ENCODE measurements at regions not wholly inside any gene's neighbourhood (a gene's known extent, or its start where the extent isn't known, plus 50 kb on each side); places are given as distances from the start of the nearest gene placed in this dataset.

DNA sequence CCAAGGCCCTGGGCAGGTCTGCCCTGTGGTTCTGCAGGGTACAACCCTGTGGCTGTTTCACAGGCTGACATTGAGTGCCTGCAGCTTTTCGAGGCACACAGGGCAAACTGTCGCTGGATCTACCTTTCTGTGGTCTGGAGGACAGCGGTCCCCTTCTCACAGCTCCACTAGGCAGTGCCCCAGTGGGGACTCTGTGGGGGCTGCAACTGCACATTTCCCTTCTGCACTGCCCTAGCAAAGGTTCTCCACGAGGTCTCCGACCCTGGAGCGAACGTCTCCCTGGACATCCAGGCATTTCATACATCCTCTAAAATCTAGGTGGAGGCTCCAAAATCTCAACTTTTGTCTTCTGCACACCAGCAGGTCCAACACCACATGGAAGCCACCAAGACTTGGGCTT is 1645.2 kb upstream of the CDH6 start:
- Histone ChIP-seq H2BK5ac (ENCODE audit: insufficient read length, low read length) (no peak overlapping the region), H4K8ac (replicated peaks; ENCODE audit: insufficient read length, low read depth, low read length) (no peak overlapping the region), H2BK12ac (ENCODE audit: insufficient read length, low read depth, low read length) (no peak overlapping the region), H3K9me3 (ENCODE audit: control insufficient read depth, low read depth, low read length) (no peaks in the 10 kb centered on the region), H2BK120ac (ENCODE audit: low read depth, low read length, poor library complexity, severe bottlenecking) (no peak overlapping the region), H3K27me3 (ENCODE audit: insufficient read depth, low read length) (no peaks in the 10 kb centered on the region), H3K27ac (ENCODE audit: insufficient read length, low read depth, low read length) (no peak overlapping the region), H2BK15ac (ENCODE audit: low read depth, low read length) (no peak overlapping the region), H3K4me1 (ENCODE audit: insufficient read depth, low read length) (no peaks in the 10 kb centered on the region), H3K4ac (ENCODE audit: low read depth, low read length) (no peak overlapping the region), H3K23ac (ENCODE audit: insufficient read length, low read depth, low read length) (no peak overlapping the region), H2AK5ac (ENCODE audit: insufficient read length, low read length) (no peak overlapping the region), H3K4me2 (ENCODE audit: insufficient read depth, insufficient read length, low read length) (no peak overlapping the region), H4K5ac (ENCODE audit: insufficient read length, low read depth, low read length) (no peak overlapping the region), H4K20me1 (ENCODE audit: control insufficient read depth, insufficient read depth, insufficient read length) (no peaks in the 10 kb centered on the region), H3K79me1 (ENCODE audit: insufficient read depth, low read depth, low read length, poor library complexity, severe bottlenecking) (no peaks in the 10 kb centered on the region), H3K56ac (ENCODE audit: insufficient read length, low read depth, low read length) (no peak overlapping the region), H3K18ac (ENCODE audit: insufficient read length, low read depth, low read length) (no peak overlapping the region), H2AFZ (ENCODE audit: low read length) (no peak overlapping the region), H3K14ac (ENCODE audit: insufficient read depth, low read length) (no peak overlapping the region), H2BK20ac (ENCODE audit: low read depth, low read length, poor library complexity, severe bottlenecking) (no peak overlapping the region), H3K9ac (ENCODE audit: extremely low read depth, insufficient read length, low read length) (no peak overlapping the region), H3T11ph (ENCODE audit: low read length) (no peak overlapping the region), H3K79me2 (ENCODE audit: insufficient read depth, low read length) (no peaks in the 10 kb centered on the region), H3K23me2 (ENCODE audit: insufficient read length, low read depth, low read length, poor library complexity, severe bottlenecking) (no peaks in the 10 kb centered on the region), H4K91ac (ENCODE audit: insufficient read length, low read depth, low read length) (no peak overlapping the region)
- no CpG with 5 or more reads among the region's 7 CpGs for WGBS (ENCODE audit: extremely low coverage, insufficient read length, low lambda C conversion rate)
- Mint-ChIP-seq H3K27me3 (ENCODE audit: low read depth) (no peaks in the 10 kb centered on the region), H3K9me3 (no peaks in the 10 kb centered on the region; a peak in 1 of 5 replicates), H3K27ac (no peak overlapping the region), H3K4me3 (no peak overlapping the region), H3K36me3 (ENCODE audit: insufficient read depth in 1 of 3, low read depth in 3 of 3) (no peaks in the 10 kb centered on the region), H3K4me1 (no peaks in the 10 kb centered on the region)
- TF ChIP-seq, protein P1, sequence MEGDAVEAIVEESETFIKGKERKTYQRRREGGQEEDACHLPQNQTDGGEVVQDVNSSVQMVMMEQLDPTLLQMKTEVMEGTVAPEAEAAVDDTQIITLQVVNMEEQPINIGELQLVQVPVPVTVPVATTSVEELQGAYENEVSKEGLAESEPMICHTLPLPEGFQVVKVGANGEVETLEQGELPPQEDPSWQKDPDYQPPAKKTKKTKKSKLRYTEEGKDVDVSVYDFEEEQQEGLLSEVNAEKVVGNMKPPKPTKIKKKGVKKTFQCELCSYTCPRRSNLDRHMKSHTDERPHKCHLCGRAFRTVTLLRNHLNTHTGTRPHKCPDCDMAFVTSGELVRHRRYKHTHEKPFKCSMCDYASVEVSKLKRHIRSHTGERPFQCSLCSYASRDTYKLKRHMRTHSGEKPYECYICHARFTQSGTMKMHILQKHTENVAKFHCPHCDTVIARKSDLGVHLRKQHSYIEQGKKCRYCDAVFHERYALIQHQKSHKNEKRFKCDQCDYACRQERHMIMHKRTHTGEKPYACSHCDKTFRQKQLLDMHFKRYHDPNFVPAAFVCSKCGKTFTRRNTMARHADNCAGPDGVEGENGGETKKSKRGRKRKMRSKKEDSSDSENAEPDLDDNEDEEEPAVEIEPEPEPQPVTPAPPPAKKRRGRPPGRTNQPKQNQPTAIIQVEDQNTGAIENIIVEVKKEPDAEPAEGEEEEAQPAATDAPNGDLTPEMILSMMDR (conservative IDR thresholded peaks at IDR 0.05), result no peak
- no peak for DNase-seq

Measured in H9 (cell line).